ENCODE measurements at regions not wholly inside any gene's neighbourhood (a gene's known extent, or its start where the extent isn't known, plus 50 kb on each side); places are given as distances from the start of the nearest gene placed in this dataset.

GRCh38 chr3:95215437-95215957 lies 1152.6 kb downstream of the NSUN3 start:
- DNase-seq (ENCODE audit: low read depth, low spot score), result no peak
- H3K4me1 ChIP-seq (ENCODE audit: control insufficient read depth, extremely low read depth, insufficient read depth, low read length), result no peaks in the 10 kb centered on the region
- H4K20me1 ChIP-seq (ENCODE audit: control insufficient read depth, extremely low read depth, insufficient read depth, low read length), result no peaks in the 10 kb centered on the region
- H3K79me2 ChIP-seq (ENCODE audit: control insufficient read depth, insufficient read depth, low read length), result no peaks in the 10 kb centered on the region
- no peaks in the 10 kb centered on the region for H3K9me3 ChIP-seq (ENCODE audit: control insufficient read depth, low read depth, low read length)
- FAIRE-seq, result no peak
- no peak overlapping the region for H3K9ac ChIP-seq (ENCODE audit: control insufficient read depth, extremely low read depth, insufficient read depth, low read length)
- H3K4me3 ChIP-seq (ENCODE audit: control insufficient read depth in 2 of 3, extremely low read depth in 1 of 3, insufficient read depth in 2 of 3, low read depth in 1 of 3, low read length in 3 of 3), result no peak overlapping the region
- dilution Hi-C loops (cut with MboI; ENCODE audit: extremely low pct_ligation_motif_present, low sequenced_read_pairs), result no loop called here
- no peak for TF ChIP-seq EZH2 (IDR thresholded peaks at IDR 0.05; ENCODE audit: low read length)
- TF ChIP-seq CTCF (optimal IDR thresholded peaks at IDR 0.05 in 1 of 3, IDR thresholded peaks at IDR 0.05 in 1 of 3, conservative IDR thresholded peaks at IDR 0.05 in 1 of 3; ENCODE audit: extremely low read depth in 1 of 3, insufficient read depth in 2 of 3, low read length in 3 of 3), result no peak
- no peaks in the 10 kb centered on the region for H3K9me1 ChIP-seq (ENCODE audit: control insufficient read depth, extremely low read depth, insufficient read depth, low read length)
- no peaks in the 10 kb centered on the region for H3K36me3 ChIP-seq (ENCODE audit: control insufficient read depth in 2 of 2, extremely low read depth in 1 of 2, insufficient read depth in 2 of 2, low read length in 2 of 2)
- no peak overlapping the region for H2AFZ ChIP-seq (ENCODE audit: control insufficient read depth, low read length)
- no peak overlapping the region for H3K27ac ChIP-seq (ENCODE audit: control insufficient read depth, insufficient read depth, low read length)
- H3K27me3 ChIP-seq (ENCODE audit: control insufficient read depth, extremely low read depth, insufficient read depth, low read length), result no peaks in the 10 kb centered on the region
- no peak overlapping the region for H3K4me2 ChIP-seq (ENCODE audit: control insufficient read depth, extremely low read depth, insufficient read depth, low read depth, low read length)

GRCh38 chr3:95217661-95218060 lies 1154.8 kb downstream of the NSUN3 start:
- FAIRE-seq, result no peak

More at GRCh38 chr3:95217661-95218060, 1154.8 kb downstream of the NSUN3 start:
- Histone ChIP-seq H4K20me1 (ENCODE audit: control insufficient read depth, extremely low read depth, insufficient read depth, low read length) (no peaks in the 10 kb centered on the region), H3K4me2 (ENCODE audit: control insufficient read depth, extremely low read depth, insufficient read depth, low read depth, low read length) (no peak overlapping the region), H3K4me3 (ENCODE audit: control insufficient read depth in 2 of 3, extremely low read depth in 1 of 3, insufficient read depth in 2 of 3, low read depth in 1 of 3, low read length in 3 of 3) (no peak overlapping the region), H3K79me2 (ENCODE audit: control insufficient read depth, insufficient read depth, low read length) (no peaks in the 10 kb centered on the region), H3K27ac (ENCODE audit: control insufficient read depth, insufficient read depth, low read length) (no peak overlapping the region), H2AFZ (ENCODE audit: control insufficient read depth, low read length) (no peak overlapping the region), H3K9me3 (ENCODE audit: control insufficient read depth, low read depth, low read length) (no peaks in the 10 kb centered on the region), H3K4me1 (ENCODE audit: control insufficient read depth, extremely low read depth, insufficient read depth, low read length) (no peaks in the 10 kb centered on the region), H3K36me3 (ENCODE audit: control insufficient read depth in 2 of 2, extremely low read depth in 1 of 2, insufficient read depth in 2 of 2, low read length in 2 of 2) (no peaks in the 10 kb centered on the region), H3K27me3 (ENCODE audit: control insufficient read depth, extremely low read depth, insufficient read depth, low read length) (no peaks in the 10 kb centered on the region), H3K9ac (ENCODE audit: control insufficient read depth, extremely low read depth, insufficient read depth, low read length) (no peak overlapping the region), H3K9me1 (ENCODE audit: control insufficient read depth, extremely low read depth, insufficient read depth, low read length) (no peaks in the 10 kb centered on the region)
- no peak for DNase-seq (ENCODE audit: low read depth, low spot score)
- no peak for TF ChIP-seq EZH2 (IDR thresholded peaks at IDR 0.05; ENCODE audit: low read length)
- no peak for TF ChIP-seq CTCF (optimal IDR thresholded peaks at IDR 0.05 in 1 of 3, IDR thresholded peaks at IDR 0.05 in 1 of 3, conservative IDR thresholded peaks at IDR 0.05 in 1 of 3; ENCODE audit: extremely low read depth in 1 of 3, insufficient read depth in 2 of 3, low read length in 3 of 3)
- dilution Hi-C loops (cut with MboI; ENCODE audit: extremely low pct_ligation_motif_present, low sequenced_read_pairs), result no loop called here

Data from keratinocyte (primary cell).